HG03575 (cell line): ENCODE measurements at regions not wholly inside any gene's neighbourhood (a gene's known extent, or its start where the extent isn't known, plus 50 kb on each side); places are given as distances from the start of the nearest gene placed in this dataset.

ENCODE experiments used
- ATAC-seq: cut with Tn5 transposase; IDR thresholded peaks from one replicate; pipeline ENCODE4 v1.9.1; 2021; ENCODE audit not compliant: unreplicated experiment, insufficient number of reproducible peaks, low FRiP score; ENCODE audit errors: extremely low read depth

- ATAC-seq: no peak
Observed at GRCh38 chr9:91082731-91083130, 279.0 kb downstream of the AUH start.

- no peak for ATAC-seq
Observed at GRCh38 chr9:91084896-91085516, 276.7 kb downstream of the AUH start.

- ATAC-seq: no peak
Observed at GRCh38 chr9:91085517-91086291, 276.0 kb downstream of the AUH start.

GRCh38 chr9:91086657-91087461, 274.9 kb downstream of the AUH start:
- ATAC-seq: no peak

- ATAC-seq: no peak
Observed at GRCh38 chr9:91087462-91087759, 274.3 kb downstream of the AUH start.

GRCh38 chr9:91089405-91090129, 272.2 kb downstream of the AUH start:
- no peak for ATAC-seq

- no peak for ATAC-seq
Observed at GRCh38 chr9:91090130-91090410, 271.6 kb downstream of the AUH start.

- no peak for ATAC-seq
Observed at GRCh38 chr9:91092214-91092613, 269.5 kb downstream of the AUH start.

GRCh38 chr9:91094324-91095088, 267.2 kb downstream of the AUH start:
- no peak for ATAC-seq

GRCh38 chr9:91098203-91098850, 263.4 kb downstream of the AUH start:
- no peak for ATAC-seq

- ATAC-seq: no peak
Observed at GRCh38 chr9:91099436-91099835, 262.3 kb downstream of the AUH start.

GRCh38 chr9:91100878-91101450, 260.8 kb downstream of the AUH start:
- no peak for ATAC-seq

GRCh38 chr9:91101611-91102168, 260.0 kb downstream of the AUH start:
- ATAC-seq: no peak

GRCh38 chr9:91102269-91102668, 259.4 kb downstream of the AUH start:
- ATAC-seq: no peak

- ATAC-seq: no peak
Observed at GRCh38 chr9:91103931-91104330, 257.8 kb downstream of the AUH start.

- no peak for ATAC-seq
Observed at GRCh38 chr9:91106415-91107081, 255.2 kb downstream of the AUH start.

GRCh38 chr9:91111226-91111625, 250.5 kb downstream of the AUH start:
- no peak for ATAC-seq
